ENCODE measurements at regions not wholly inside any gene's neighbourhood (a gene's known extent, or its start where the extent isn't known, plus 50 kb on each side); places are given as distances from the start of the nearest gene placed in this dataset.

DNA sequence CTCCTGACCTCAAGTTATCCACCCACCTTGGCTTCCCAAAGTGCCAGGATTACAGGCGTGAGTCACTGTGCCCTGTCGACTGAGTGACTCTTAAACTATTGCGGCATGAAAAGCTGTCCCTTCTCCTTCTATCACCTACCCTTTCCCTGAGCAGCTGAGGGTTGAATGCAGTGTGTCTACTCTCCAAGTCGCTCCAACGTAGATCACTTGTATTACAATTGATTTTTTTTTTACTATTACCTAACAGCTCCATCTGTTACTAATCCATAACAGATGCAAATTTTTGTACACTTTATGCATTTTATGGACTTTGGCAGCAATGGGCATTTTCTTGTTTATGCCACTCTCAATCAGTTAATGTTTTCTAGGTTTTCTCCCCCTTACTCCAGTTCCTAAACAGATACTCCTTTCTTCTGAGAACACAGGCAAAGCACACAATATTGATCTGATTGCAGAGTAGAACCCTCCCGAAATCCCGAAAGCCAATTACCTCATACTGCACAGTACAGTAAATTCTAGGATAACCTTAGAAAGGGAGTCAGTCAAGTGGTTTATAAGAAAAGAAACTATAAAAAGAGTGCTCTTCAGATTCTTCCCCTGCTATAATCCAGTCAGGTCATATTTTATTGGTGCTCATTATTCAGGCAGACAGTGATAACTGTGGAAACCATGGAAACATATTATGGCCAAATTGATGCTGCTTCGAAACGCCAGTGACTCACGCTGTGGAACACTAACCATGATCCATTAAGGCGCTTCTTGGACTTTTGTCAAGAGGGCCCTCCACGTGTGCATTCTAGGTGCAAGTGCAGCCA, 273.0 kb downstream of the ADGB start:
- Histone ChIP-seq H3K9me3 (no peaks in the 10 kb centered on the region), H3K4me1 (peaks cover 0 to 5% (median 2%) of the 10 kb centered on the region in 4 donors), H3K4me3 (no peak overlapping the region), H3K27ac (no peak overlapping the region), H3K36me3 (no peaks in the 10 kb centered on the region), H3K27me3 (no peaks in the 10 kb centered on the region)
- ATAC-seq, result peak; percentile 15 to 59 (median 48)
- DNase-seq, result no peak
- WGBS (ENCODE audit: insufficient coverage, low coverage, low lambda C conversion rate, missing lambda C conversion rate), result 52% methylated on average over 11 of the region's 12 CpGs
- intact Hi-C loops (cut with DNase I), result no loop called here
- TF ChIP-seq, protein P1, sequence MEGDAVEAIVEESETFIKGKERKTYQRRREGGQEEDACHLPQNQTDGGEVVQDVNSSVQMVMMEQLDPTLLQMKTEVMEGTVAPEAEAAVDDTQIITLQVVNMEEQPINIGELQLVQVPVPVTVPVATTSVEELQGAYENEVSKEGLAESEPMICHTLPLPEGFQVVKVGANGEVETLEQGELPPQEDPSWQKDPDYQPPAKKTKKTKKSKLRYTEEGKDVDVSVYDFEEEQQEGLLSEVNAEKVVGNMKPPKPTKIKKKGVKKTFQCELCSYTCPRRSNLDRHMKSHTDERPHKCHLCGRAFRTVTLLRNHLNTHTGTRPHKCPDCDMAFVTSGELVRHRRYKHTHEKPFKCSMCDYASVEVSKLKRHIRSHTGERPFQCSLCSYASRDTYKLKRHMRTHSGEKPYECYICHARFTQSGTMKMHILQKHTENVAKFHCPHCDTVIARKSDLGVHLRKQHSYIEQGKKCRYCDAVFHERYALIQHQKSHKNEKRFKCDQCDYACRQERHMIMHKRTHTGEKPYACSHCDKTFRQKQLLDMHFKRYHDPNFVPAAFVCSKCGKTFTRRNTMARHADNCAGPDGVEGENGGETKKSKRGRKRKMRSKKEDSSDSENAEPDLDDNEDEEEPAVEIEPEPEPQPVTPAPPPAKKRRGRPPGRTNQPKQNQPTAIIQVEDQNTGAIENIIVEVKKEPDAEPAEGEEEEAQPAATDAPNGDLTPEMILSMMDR (IDR thresholded peaks at IDR 0.05), result no peak
- TF ChIP-seq POLR2A (IDR thresholded peaks at IDR 0.05), result no peak

GRCh38 chr6:146872426-146872785, 273.6 kb downstream of the ADGB start:
- Histone ChIP-seq H3K27me3 (no peaks in the 10 kb centered on the region), H3K9me3 (no peaks in the 10 kb centered on the region), H3K4me1 (peaks cover 0 to 5% (median 2%) of the 10 kb centered on the region in 4 donors), H3K27ac (no peak overlapping the region), H3K36me3 (no peaks in the 10 kb centered on the region), H3K4me3 (no peak overlapping the region)
- ATAC-seq, result no peak
- 94% methylated on average over 1 of the region's 1 CpG for WGBS (ENCODE audit: insufficient coverage, low coverage, low lambda C conversion rate, missing lambda C conversion rate)
- no peak for DNase-seq
- TF ChIP-seq, protein P1 (IDR thresholded peaks at IDR 0.05), result no peak
- TF ChIP-seq POLR2A (IDR thresholded peaks at IDR 0.05), result no peak
- intact Hi-C loops (cut with DNase I), result no loop called here

DNA sequence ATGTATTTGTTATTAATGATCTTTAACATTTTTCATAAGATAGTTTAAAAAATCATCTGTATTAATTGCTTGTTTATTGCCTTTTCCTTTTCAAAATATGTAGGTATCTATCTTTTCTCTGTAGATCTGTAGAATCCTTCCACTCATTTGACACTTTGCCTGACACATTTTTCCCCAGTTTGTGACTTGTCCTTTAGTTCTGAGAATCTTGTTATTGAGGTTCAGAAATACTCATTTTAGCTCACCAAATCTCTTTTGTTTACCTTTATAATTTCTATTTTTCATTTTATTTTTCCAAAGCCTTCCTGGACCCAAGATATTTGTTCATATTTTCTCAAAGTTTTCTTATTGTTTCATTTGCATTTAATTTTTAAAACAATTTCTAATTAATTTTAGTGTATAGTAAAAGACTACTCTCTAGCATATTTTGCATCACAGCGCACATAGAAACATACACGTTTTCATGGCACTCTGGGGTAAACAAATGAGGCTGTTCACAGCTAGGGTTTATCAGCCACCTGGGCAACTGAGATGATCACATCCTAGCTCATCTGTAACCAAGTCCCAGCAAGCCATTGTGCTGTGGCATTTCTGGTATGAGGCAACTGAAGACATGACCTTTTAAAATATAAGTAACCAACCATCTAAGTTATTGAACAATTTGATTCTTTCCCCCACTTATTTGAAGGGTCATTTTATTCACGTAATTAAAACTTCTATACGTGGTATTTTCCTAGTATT, 275.7 kb downstream of the ADGB start:
- Histone ChIP-seq H3K27me3 (no peaks in the 10 kb centered on the region), H3K9me3 (no peaks in the 10 kb centered on the region), H3K36me3 (no peaks in the 10 kb centered on the region), H3K27ac (no peak overlapping the region), H3K4me3 (no peak overlapping the region), H3K4me1 (peaks cover 0 to 6% (median 3%) of the 10 kb centered on the region in 4 donors)
- no peak for ATAC-seq
- TF ChIP-seq POLR2A (IDR thresholded peaks at IDR 0.05), result no peak
- TF ChIP-seq, protein P1 (IDR thresholded peaks at IDR 0.05), result no peak
- intact Hi-C loops (cut with DNase I), result no loop called here
- DNase-seq, result no peak
- 88% methylated on average over 4 of the region's 4 CpGs for WGBS (ENCODE audit: insufficient coverage, low coverage, low lambda C conversion rate, missing lambda C conversion rate)

DNA sequence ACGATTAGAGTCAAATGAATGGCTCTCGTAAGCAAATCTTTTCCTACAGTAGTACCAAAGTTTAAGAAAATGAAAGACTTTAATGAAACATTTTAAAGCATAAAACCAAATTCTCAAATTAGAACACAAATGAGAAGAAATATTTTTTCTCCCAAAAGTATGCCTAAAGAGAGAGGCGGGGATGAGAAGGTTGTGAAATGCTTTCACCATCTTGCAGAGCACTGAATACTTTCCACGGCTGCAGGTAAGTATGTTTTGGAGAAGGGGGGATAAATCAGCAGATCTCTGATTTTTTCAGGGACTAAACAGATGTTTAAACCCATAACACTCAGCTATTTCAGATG, 277.1 kb downstream of the ADGB start:
- H3K27ac ChIP-seq, result no peak overlapping the region
- WGBS (ENCODE audit: insufficient coverage, low coverage, low lambda C conversion rate, missing lambda C conversion rate), result 83% methylated on average over 4 of the region's 4 CpGs

More for the DNA sequence above, 277.1 kb downstream of the ADGB start:
- peaks cover 0 to 6% (median 3%) of the 10 kb centered on the region in 4 donors for H3K4me1 ChIP-seq
- no peaks in the 10 kb centered on the region for H3K36me3 ChIP-seq
- no peaks in the 10 kb centered on the region for H3K9me3 ChIP-seq
- ATAC-seq, result no peak
- no peak for DNase-seq
- no peaks in the 10 kb centered on the region for H3K27me3 ChIP-seq
- intact Hi-C loops (cut with DNase I), result no loop called here
- no peak for TF ChIP-seq POLR2A (IDR thresholded peaks at IDR 0.05)
- TF ChIP-seq, protein P1 (IDR thresholded peaks at IDR 0.05), result no peak
- no peak overlapping the region for H3K4me3 ChIP-seq
